CD4-positive, alpha-beta T cell treated with Interleukin-15 for 1 hour (primary cell): ENCODE measurements at regions not wholly inside any gene's neighbourhood (a gene's known extent, or its start where the extent isn't known, plus 50 kb on each side); places are given as distances from the start of the nearest gene placed in this dataset.
"Not testable (repeated sequence)": the region's sequence is repeated elsewhere in the genome, so short reads cannot be mapped to it uniquely, and the experiment has no call there.

ENCODE experiments used
- DNase-seq: peaks from one replicate; pipeline ENCODE4 v3.0.0-alpha.2; 2020

GRCh38 chr18:52087140-52087539, 252.9 kb upstream of the DCC start:
- no peak for DNase-seq

- DNase-seq, result no peak
These were observed 250.0 kb upstream of the DCC start for GRCh38 chr18:52090005-52090404.

- no peak for DNase-seq
These were observed 246.8 kb upstream of the DCC start for GRCh38 chr18:52093171-52093570.

GRCh38 chr18:52118684-52119083, 221.3 kb upstream of the DCC start:
- no peak for DNase-seq

GRCh38 chr18:52130624-52131301, 209.2 kb upstream of the DCC start:
- DNase-seq, result no peak

- no peak for DNase-seq
These were observed 208.2 kb upstream of the DCC start for GRCh38 chr18:52131845-52132244.

- no peak for DNase-seq
These were observed 203.5 kb upstream of the DCC start for GRCh38 chr18:52136532-52136931.

GRCh38 chr18:52140986-52141385, 199.0 kb upstream of the DCC start:
- DNase-seq, result no peak

- DNase-seq, result no peak
These were observed 189.9 kb upstream of the DCC start for GRCh38 chr18:52150050-52150449.

GRCh38 chr18:52152036-52152435, 188.0 kb upstream of the DCC start:
- DNase-seq, result no peak

GRCh38 chr18:52156166-52156565, 183.8 kb upstream of the DCC start:
- no peak for DNase-seq

- no peak for DNase-seq
These were observed 179.4 kb upstream of the DCC start for GRCh38 chr18:52160636-52161035.

GRCh38 chr18:52163478-52163877, 176.5 kb upstream of the DCC start:
- no peak for DNase-seq

GRCh38 chr18:52168131-52168530, 171.9 kb upstream of the DCC start:
- not testable (repeated sequence) for DNase-seq

- DNase-seq, result no peak
These were observed 165.8 kb upstream of the DCC start for GRCh38 chr18:52174220-52174619.

GRCh38 chr18:52175406-52175805, 164.6 kb upstream of the DCC start:
- no peak for DNase-seq

GRCh38 chr18:52183107-52183506, 156.9 kb upstream of the DCC start:
- no peak for DNase-seq

GRCh38 chr18:52190195-52190594, 149.8 kb upstream of the DCC start:
- no peak for DNase-seq

GRCh38 chr18:52190631-52191030, 149.4 kb upstream of the DCC start:
- no peak for DNase-seq

- no peak for DNase-seq
These were observed 139.6 kb upstream of the DCC start for GRCh38 chr18:52200406-52200805.

GRCh38 chr18:52200921-52201663, 138.9 kb upstream of the DCC start:
- no peak for DNase-seq

GRCh38 chr18:52208646-52209045, 131.4 kb upstream of the DCC start:
- DNase-seq, result no peak

GRCh38 chr18:52216109-52216508, 123.9 kb upstream of the DCC start:
- no peak for DNase-seq

GRCh38 chr18:52216666-52217065, 123.3 kb upstream of the DCC start:
- DNase-seq, result no peak

- no peak for DNase-seq
These were observed 120.9 kb upstream of the DCC start for GRCh38 chr18:52219102-52219501.
